Kidney epithelial cell (primary cell): ENCODE measurements at regions not wholly inside any gene's neighbourhood (a gene's known extent, or its start where the extent isn't known, plus 50 kb on each side); places are given as distances from the start of the nearest gene placed in this dataset.

ENCODE experiments used
- DNase-seq: peaks from one replicate; pipeline ENCODE4 v3.0.0-alpha.2; 2010; ENCODE audit warnings: low read depth
- H3K27me3 ChIP-seq: 2 replicates; pipeline ENCODE4 v1.6.0; 2011; ENCODE audit warnings: low read length; ENCODE audit not compliant: control insufficient read depth, insufficient read depth
- H3K36me3 ChIP-seq: 2 replicates; pipeline ENCODE4 v1.5.1; 2011; ENCODE audit warnings: low read length; ENCODE audit not compliant: control insufficient read depth, insufficient read depth
- H3K4me3 ChIP-seq: 2 replicates; pipeline ENCODE4 v1.5.1; 2011; ENCODE audit warnings: low read depth, mild to moderate bottlenecking, control low read depth, low read length
- TF ChIP-seq, protein P1 (sequence below): IDR thresholded peaks from 2 replicates; pipeline ENCODE4 v1.5.1; 2011; ENCODE audit warnings: mild to moderate bottlenecking, moderate library complexity, low read length, control low read depth, inconsistent platforms; ENCODE audit not compliant: insufficient read depth, poor library complexity, severe bottlenecking

DNA sequence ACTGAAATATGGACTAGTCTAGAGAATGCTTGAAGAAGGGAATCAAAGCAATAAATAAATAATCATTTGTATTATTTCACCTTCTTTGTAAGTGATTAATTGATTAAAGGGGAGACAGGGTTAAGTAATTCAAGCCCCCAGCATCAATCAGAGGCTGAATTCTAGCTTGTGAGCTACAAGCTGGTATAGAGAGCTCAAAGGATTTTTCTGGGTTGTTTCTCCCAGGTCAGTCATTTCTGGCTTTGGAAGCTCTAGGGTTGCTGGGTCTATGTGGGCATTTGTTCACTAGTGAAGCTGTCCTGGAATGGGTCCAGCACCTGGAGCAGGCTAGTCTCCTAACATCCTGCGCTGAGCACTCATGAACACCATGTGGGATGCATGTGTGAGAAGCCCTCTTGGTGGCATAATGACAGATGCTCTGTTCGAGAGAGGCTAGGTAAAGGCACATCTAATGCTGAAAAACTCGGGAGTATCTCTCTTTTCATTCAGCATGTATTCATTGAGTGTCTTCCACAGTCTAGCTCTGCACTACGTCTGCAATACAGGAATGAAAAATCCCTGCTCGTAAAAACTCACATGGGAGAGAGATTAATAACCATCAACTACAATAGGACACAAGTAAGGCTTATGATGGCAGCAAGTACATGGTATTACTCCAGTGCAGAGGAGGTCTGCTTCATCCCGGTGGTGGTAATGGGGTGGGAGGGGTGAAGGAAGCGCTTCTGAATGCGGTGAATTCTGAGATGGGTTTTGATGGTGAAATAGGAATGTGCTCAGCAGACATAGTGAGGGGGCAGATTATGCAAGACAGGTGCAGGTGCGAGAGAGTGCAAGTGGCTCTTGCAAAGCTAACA lies 68.0 kb upstream of the NRP1 start:
- Histone ChIP-seq H3K27me3 (no peaks in the 10 kb centered on the region), H3K4me3 (no peak overlapping the region), H3K36me3 (no peaks in the 10 kb centered on the region)
- TF ChIP-seq, protein P1, sequence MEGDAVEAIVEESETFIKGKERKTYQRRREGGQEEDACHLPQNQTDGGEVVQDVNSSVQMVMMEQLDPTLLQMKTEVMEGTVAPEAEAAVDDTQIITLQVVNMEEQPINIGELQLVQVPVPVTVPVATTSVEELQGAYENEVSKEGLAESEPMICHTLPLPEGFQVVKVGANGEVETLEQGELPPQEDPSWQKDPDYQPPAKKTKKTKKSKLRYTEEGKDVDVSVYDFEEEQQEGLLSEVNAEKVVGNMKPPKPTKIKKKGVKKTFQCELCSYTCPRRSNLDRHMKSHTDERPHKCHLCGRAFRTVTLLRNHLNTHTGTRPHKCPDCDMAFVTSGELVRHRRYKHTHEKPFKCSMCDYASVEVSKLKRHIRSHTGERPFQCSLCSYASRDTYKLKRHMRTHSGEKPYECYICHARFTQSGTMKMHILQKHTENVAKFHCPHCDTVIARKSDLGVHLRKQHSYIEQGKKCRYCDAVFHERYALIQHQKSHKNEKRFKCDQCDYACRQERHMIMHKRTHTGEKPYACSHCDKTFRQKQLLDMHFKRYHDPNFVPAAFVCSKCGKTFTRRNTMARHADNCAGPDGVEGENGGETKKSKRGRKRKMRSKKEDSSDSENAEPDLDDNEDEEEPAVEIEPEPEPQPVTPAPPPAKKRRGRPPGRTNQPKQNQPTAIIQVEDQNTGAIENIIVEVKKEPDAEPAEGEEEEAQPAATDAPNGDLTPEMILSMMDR: no peak
- DNase-seq: no peak

DNA sequence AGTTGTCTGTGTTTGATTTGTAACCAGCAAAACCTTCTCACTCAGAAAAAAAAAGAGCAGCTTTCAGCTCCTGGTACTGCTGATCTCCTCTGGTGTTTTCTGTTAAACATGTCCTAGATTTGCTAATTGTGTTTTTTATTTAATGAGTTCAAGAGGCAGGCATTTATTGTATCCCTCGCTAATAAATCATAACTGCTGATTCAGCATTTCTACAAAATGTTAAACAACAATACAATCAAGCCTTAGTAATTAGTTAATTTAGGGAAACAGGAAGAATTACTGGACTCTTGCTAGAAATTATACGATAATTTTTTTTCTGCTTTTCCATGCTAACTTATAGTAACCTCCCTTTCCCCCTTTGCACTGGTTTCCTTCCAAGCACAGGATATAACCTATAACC lies 66.8 kb upstream of the NRP1 start:
- no peak overlapping the region for H3K4me3 ChIP-seq
- DNase-seq: no peak
- no peaks in the 10 kb centered on the region for H3K36me3 ChIP-seq
- TF ChIP-seq, protein P1: no peak
- no peaks in the 10 kb centered on the region for H3K27me3 ChIP-seq

GRCh38 chr10:33398796-33399195 lies 64.3 kb upstream of the NRP1 start:
- TF ChIP-seq, protein P1: no peak
- DNase-seq: no peak
- Histone ChIP-seq H3K27me3 (no peaks in the 10 kb centered on the region), H3K36me3 (no peaks in the 10 kb centered on the region), H3K4me3 (no peak overlapping the region)

GRCh38 chr10:33396938-33397337 lies 62.5 kb upstream of the NRP1 start:
- TF ChIP-seq, protein P1: no peak
- DNase-seq: no peak
- Histone ChIP-seq H3K36me3 (no peaks in the 10 kb centered on the region), H3K4me3 (no peak overlapping the region), H3K27me3 (no peaks in the 10 kb centered on the region)

GRCh38 chr10:33396279-33396678 lies 61.8 kb upstream of the NRP1 start:
- Histone ChIP-seq H3K36me3 (no peaks in the 10 kb centered on the region), H3K27me3 (no peaks in the 10 kb centered on the region), H3K4me3 (no peak overlapping the region)
- DNase-seq: no peak
- TF ChIP-seq, protein P1: no peak

GRCh38 chr10:33395201-33395600 lies 60.7 kb upstream of the NRP1 start:
- H3K36me3 ChIP-seq: no peaks in the 10 kb centered on the region
- H3K4me3 ChIP-seq: no peak overlapping the region
- DNase-seq: no peak
- H3K27me3 ChIP-seq: no peaks in the 10 kb centered on the region
- TF ChIP-seq, protein P1: no peak
